Endodermal cell (in vitro differentiated cells): ENCODE measurements at regions not wholly inside any gene's neighbourhood (a gene's known extent, or its start where the extent isn't known, plus 50 kb on each side); places are given as distances from the start of the nearest gene placed in this dataset.
A peak's percentile ranks its signal among the peaks of the same experiment; 100 is the strongest.

Experiments used
- DNase-seq: peaks from one replicate; pipeline ENCODE4 v3.0.0-alpha.2; 2017
- H3K27ac ChIP-seq: 2 replicates; pipeline ENCODE4 v1.5.1; 2013; ENCODE audit warnings: mild to moderate bottlenecking, low read depth, low read length, moderate library complexity
- H3K27me3 ChIP-seq: 2 replicates; pipeline ENCODE4 v1.6.1; 2013; ENCODE audit warnings: mild to moderate bottlenecking, low read length, moderate library complexity; ENCODE audit not compliant: insufficient read depth, control insufficient read depth, poor library complexity, severe bottlenecking
- H3K36me3 ChIP-seq: 2 replicates; pipeline ENCODE4 v1.7.0; 2013; ENCODE audit warnings: mild to moderate bottlenecking, low read length, moderate library complexity; ENCODE audit not compliant: control insufficient read depth, insufficient read depth
- H3K4me1 ChIP-seq: one replicate; pipeline ENCODE4 v1.7.0; 2013; ENCODE audit warnings: low read length; ENCODE audit not compliant: control insufficient read depth, insufficient read depth
- H3K4me3 ChIP-seq: 2 replicates; pipeline ENCODE4 v1.5.1; 2013; ENCODE audit warnings: mild to moderate bottlenecking, low read length, moderate library complexity
- H3K9ac ChIP-seq: 2 replicates; pipeline ENCODE4 v1.6.1; 2013; ENCODE audit warnings: mild to moderate bottlenecking, low read length, moderate library complexity; ENCODE audit not compliant: poor library complexity, severe bottlenecking; ENCODE audit errors: extremely low read depth
- H3K9me3 ChIP-seq: 2 replicates; pipeline ENCODE4 v1.6.1; 2013; ENCODE audit warnings: mild to moderate bottlenecking, low read length, moderate library complexity; ENCODE audit not compliant: control insufficient read depth
- H3K27ac Mint-ChIP-seq: 2 replicates; pipeline ENCODE4 v1.8.0; 2020; ENCODE audit warnings: mixed read lengths
- H3K27me3 Mint-ChIP-seq: 2 replicates; pipeline ENCODE4 v1.8.0; 2021; ENCODE audit warnings: mild to moderate bottlenecking, mixed read lengths; ENCODE audit not compliant: insufficient read depth
- H3K36me3 Mint-ChIP-seq: 2 replicates; pipeline ENCODE4 v1.8.0; 2020; ENCODE audit warnings: low read depth, mixed read lengths
- H3K4me1 Mint-ChIP-seq: 2 replicates; pipeline ENCODE4 v1.8.0; 2020; ENCODE audit warnings: mixed read lengths
- H3K4me3 Mint-ChIP-seq: 2 replicates; pipeline ENCODE4 v1.8.0; 2020; ENCODE audit warnings: mild to moderate bottlenecking, moderate library complexity, mixed read lengths
- H3K9me3 Mint-ChIP-seq: 2 replicates; pipeline ENCODE4 v1.8.0; 2020; ENCODE audit warnings: mild to moderate bottlenecking, mixed read lengths
- WGBS, 2 experiments: methylation state at CpG; one replicate each; pipeline versions ENCODE4 v1.1.5 to v1.1.7; 2013; ENCODE audit warnings: missing lambda C conversion rate in 2 of 2, mixed read lengths in 1 of 2; ENCODE audit not compliant: insufficient coverage in 1 of 2, insufficient read length in 1 of 2; 5-methylcytosine and 5-hydroxymethylcytosine counted together
- TF ChIP-seq, protein P1 (sequence below): fragments of 200-600 bp; sonication (generic); conservative IDR thresholded peaks from 2 replicates; pipeline ENCODE4 v1.5.0; 2021; ENCODE audit warnings: antibody characterized with exemption, mild to moderate bottlenecking

DNA sequence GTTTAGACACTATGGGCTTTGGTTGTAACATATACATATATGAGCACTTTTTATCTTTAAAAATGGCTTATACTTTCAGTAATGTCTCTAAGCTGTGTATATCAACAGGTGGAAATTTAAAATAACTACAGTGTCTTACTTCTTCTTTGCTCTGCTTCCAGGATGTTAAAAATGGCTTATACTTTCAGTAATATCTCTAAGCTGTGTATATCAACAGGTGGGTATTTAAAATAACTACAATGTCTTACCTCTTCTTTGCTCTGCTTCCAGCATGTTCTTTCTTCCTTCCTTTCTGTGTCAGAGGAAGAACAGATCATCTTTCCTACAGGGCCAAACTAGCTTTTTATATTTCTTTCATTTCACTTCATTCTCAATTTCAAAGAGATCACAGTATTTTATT lies 689.6 kb downstream of the EPHA4 start:
- peaks cover 8% of the 10 kb centered on the region for H3K9me3 ChIP-seq
- no peak overlapping the region for H3K4me3 ChIP-seq
- no peaks in the 10 kb centered on the region for H3K27me3 ChIP-seq
- TF ChIP-seq, protein P1, sequence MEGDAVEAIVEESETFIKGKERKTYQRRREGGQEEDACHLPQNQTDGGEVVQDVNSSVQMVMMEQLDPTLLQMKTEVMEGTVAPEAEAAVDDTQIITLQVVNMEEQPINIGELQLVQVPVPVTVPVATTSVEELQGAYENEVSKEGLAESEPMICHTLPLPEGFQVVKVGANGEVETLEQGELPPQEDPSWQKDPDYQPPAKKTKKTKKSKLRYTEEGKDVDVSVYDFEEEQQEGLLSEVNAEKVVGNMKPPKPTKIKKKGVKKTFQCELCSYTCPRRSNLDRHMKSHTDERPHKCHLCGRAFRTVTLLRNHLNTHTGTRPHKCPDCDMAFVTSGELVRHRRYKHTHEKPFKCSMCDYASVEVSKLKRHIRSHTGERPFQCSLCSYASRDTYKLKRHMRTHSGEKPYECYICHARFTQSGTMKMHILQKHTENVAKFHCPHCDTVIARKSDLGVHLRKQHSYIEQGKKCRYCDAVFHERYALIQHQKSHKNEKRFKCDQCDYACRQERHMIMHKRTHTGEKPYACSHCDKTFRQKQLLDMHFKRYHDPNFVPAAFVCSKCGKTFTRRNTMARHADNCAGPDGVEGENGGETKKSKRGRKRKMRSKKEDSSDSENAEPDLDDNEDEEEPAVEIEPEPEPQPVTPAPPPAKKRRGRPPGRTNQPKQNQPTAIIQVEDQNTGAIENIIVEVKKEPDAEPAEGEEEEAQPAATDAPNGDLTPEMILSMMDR = no peak
- H3K4me1 ChIP-seq = no peaks in the 10 kb centered on the region
- H3K27ac ChIP-seq = no peak overlapping the region
- H3K4me3 Mint-ChIP-seq = no peak overlapping the region
- no peaks in the 10 kb centered on the region for H3K9me3 Mint-ChIP-seq
- H3K4me1 Mint-ChIP-seq = peaks cover 10% of the 10 kb centered on the region
- no peak for DNase-seq
- H3K9ac ChIP-seq = no peak overlapping the region
- no peaks in the 10 kb centered on the region for H3K36me3 ChIP-seq
- H3K36me3 Mint-ChIP-seq = no peaks in the 10 kb centered on the region
- H3K27me3 Mint-ChIP-seq = no peaks in the 10 kb centered on the region
- H3K27ac Mint-ChIP-seq = no peak overlapping the region

DNA sequence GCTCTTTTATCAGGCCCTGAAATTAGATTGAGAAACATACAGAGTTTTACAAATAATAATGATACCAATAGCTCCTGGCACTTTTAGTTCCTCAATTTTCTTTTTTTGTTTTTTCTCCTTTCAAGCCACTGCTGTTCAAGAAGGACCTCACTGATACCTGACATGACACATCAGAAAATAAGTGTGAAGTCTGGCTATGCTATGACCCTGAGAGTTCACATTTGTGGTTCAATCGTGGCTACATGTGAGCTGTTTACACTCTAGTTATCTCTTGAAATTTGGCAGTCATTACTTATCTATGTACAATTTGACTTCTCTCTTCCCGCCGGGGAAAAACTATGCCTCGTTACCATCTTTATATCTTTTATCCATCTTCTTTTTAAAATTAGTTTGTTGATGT lies 686.5 kb downstream of the EPHA4 start:
- no peak overlapping the region for H3K9ac ChIP-seq
- H3K36me3 ChIP-seq = no peaks in the 10 kb centered on the region
- H3K27ac Mint-ChIP-seq = no peak overlapping the region
- TF ChIP-seq, protein P1 = no peak
- no peaks in the 10 kb centered on the region for H3K27me3 ChIP-seq
- no peaks in the 10 kb centered on the region for H3K36me3 Mint-ChIP-seq
- peaks cover 15% of the 10 kb centered on the region for H3K4me1 Mint-ChIP-seq
- no peak overlapping the region for H3K27ac ChIP-seq
- peaks cover 4% of the 10 kb centered on the region for H3K4me1 ChIP-seq
- DNase-seq = no peak
- no peak overlapping the region for H3K4me3 Mint-ChIP-seq
- WGBS, 2 experiments = 0 to 64% methylated on average over 1 to 4 of the region's 4 CpGs
- H3K9me3 Mint-ChIP-seq = no peaks in the 10 kb centered on the region
- H3K27me3 Mint-ChIP-seq = no peaks in the 10 kb centered on the region
- H3K9me3 ChIP-seq = peaks cover 11% of the 10 kb centered on the region
- no peak overlapping the region for H3K4me3 ChIP-seq

DNA sequence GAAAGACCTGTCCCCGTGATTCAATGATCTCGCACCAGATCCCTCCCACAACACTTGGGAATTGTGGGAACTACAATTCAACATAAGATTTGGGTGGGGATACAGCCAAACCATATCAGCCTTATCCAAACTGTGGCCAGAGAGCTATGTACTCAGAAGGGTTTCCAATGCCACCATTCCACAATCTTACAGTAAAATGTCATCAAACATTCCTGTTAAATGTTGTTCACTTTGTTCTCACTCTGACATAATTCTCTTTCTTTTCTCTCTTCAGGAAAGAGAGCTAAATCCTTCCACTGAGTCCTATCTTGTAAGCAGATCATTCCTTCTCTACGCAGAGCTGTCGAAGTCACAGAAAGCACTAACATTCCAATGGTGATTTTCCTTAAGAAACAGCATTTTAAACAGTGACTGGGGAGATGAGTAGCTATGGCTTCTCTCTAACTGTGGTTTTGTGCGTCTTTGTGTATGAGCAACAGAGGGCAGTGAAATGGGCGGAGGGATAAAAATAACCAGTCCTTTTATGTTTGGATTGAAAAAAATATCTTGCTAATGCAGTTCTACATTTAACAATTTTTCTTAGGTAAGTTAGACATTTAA lies 684.7 kb downstream of the EPHA4 start:
- Mint-ChIP-seq H3K9me3 (no peaks in the 10 kb centered on the region), H3K4me1 (peaks cover 24% of the 10 kb centered on the region), H3K36me3 (no peaks in the 10 kb centered on the region), H3K27me3 (no peaks in the 10 kb centered on the region), H3K4me3 (no peak overlapping the region), H3K27ac (no peak overlapping the region)
- TF ChIP-seq, protein P1 = no peak
- Histone ChIP-seq H3K9ac (no peak overlapping the region), H3K4me3 (peak overlapping the region; percentile 37), H3K27ac (no peak overlapping the region), H3K36me3 (no peaks in the 10 kb centered on the region), H3K9me3 (peaks cover 14% of the 10 kb centered on the region), H3K4me1 (peaks cover 4% of the 10 kb centered on the region), H3K27me3 (no peaks in the 10 kb centered on the region)
- no peak for DNase-seq
- 95 to 100% methylated on average over 1 to 6 of the region's 6 CpGs for WGBS, 2 experiments
